Fibroblast of lung (primary cell): ENCODE measurements at regions not wholly inside any gene's neighbourhood (a gene's known extent, or its start where the extent isn't known, plus 50 kb on each side); places are given as distances from the start of the nearest gene placed in this dataset.

Source experiments
- EZH2 ChIP-seq: IDR thresholded peaks from 2 replicates; pipeline ENCODE4 v1.5.1; 2012; ENCODE audit warnings: low read length, control low read depth, mild to moderate bottlenecking; ENCODE audit errors: missing control alignments
- TF ChIP-seq, protein P1 (sequence below), 2 donors: IDR thresholded peaks in 1 of 2; conservative IDR thresholded peaks in 1 of 2; 1 replicate in 1 of 2; 2 replicates in 1 of 2; pipeline ENCODE4 v1.5.1; 2011 to 2012; ENCODE audit warnings: low read length in 2 of 2, control low read depth in 1 of 2, inconsistent platforms in 1 of 2, low read depth in 1 of 2, mild to moderate bottlenecking in 1 of 2

DNA sequence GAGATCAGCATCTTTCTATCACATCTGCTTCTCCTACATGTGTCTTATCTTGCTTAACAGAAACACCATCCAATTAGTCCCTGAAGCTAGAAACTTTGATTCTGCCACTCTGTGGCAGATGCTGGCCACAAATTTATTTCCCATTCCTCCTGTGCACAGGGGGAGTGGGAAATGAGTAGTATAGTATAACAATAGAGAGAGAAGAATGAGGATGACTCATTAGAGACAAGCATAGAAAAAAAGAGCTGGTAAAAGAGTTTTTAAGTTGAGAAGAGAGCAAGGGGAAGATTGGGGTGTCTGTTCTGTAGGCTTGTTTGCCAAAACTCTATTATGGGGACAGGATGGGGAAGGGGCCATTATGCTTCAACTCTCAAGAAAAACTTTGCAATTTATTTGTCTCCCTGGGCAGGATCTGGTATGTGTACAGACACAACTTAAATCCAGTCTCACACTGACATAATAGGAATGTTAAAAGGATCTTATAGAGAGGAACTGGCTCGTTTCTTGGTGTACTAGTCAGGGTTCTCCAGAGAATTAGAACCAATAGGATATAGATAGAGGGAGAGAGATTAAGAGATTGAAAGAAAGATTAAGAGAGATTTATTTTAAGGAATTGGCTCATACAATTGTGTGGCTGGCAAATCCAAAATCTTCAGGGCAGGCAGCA is 142.6 kb upstream of the CPSF6 start:
- no peak for TF ChIP-seq EZH2
- TF ChIP-seq, protein P1, sequence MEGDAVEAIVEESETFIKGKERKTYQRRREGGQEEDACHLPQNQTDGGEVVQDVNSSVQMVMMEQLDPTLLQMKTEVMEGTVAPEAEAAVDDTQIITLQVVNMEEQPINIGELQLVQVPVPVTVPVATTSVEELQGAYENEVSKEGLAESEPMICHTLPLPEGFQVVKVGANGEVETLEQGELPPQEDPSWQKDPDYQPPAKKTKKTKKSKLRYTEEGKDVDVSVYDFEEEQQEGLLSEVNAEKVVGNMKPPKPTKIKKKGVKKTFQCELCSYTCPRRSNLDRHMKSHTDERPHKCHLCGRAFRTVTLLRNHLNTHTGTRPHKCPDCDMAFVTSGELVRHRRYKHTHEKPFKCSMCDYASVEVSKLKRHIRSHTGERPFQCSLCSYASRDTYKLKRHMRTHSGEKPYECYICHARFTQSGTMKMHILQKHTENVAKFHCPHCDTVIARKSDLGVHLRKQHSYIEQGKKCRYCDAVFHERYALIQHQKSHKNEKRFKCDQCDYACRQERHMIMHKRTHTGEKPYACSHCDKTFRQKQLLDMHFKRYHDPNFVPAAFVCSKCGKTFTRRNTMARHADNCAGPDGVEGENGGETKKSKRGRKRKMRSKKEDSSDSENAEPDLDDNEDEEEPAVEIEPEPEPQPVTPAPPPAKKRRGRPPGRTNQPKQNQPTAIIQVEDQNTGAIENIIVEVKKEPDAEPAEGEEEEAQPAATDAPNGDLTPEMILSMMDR (conservative IDR thresholded peaks at IDR 0.05 in 1 of 2, IDR thresholded peaks at IDR 0.05 in 1 of 2; ENCODE audit: low read depth in 1 of 2, low read length in 2 of 2), result no peak
